ENCODE measurements at regions not wholly inside any gene's neighbourhood (a gene's known extent, or its start where the extent isn't known, plus 50 kb on each side); places are given as distances from the start of the nearest gene placed in this dataset.

DNA sequence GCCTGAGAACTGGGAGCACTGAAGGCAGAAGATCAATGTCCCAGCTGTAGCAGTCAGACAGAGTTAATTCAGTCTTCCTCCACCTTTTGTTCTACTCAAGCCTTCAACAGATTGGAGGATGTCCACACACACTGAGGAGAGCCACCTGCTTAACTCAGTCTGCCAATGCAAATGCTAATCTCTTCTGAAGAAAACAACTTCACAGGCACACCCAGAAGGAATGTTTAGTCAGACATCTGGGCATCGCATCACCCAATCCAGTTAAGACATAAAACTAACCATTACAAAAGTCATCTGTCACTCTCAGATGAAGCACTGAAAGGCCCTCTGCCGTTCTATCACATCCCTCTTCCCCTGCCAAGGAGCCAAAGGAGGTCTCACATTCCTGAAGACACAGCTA is 173.7 kb downstream of the CENPC start:
- Histone ChIP-seq H3K27me3 (ENCODE audit: control insufficient read depth, insufficient read depth, low read length) (no peaks in the 10 kb centered on the region), H3K79me2 (ENCODE audit: control insufficient read depth, insufficient read depth, low read length) (no peaks in the 10 kb centered on the region), H3K36me3 (ENCODE audit: control insufficient read depth, insufficient read depth, low read length) (no peaks in the 10 kb centered on the region), H3K4me3 (replicated peaks in 1 of 4; ENCODE audit: control extremely low read depth in 1 of 4, insufficient read depth in 1 of 4, low read depth in 3 of 4, low read length in 4 of 4) (no peak overlapping the region), H3K27ac (ENCODE audit: insufficient read depth, low read length) (no peak overlapping the region), H4K20me1 (ENCODE audit: control insufficient read depth, extremely low read depth, insufficient read depth, low read length) (no peaks in the 10 kb centered on the region), H3K9ac (ENCODE audit: insufficient read depth, low read length) (no peak overlapping the region), H3K4me1 (ENCODE audit: control insufficient read depth, extremely low read depth, insufficient read depth, low read length) (no peaks in the 10 kb centered on the region), H3K4me2 (ENCODE audit: extremely low read depth, insufficient read depth, low read length) (no peak overlapping the region), H2AFZ (ENCODE audit: low read length) (no peak overlapping the region), H3K9me3 (ENCODE audit: control insufficient read depth, insufficient read depth, low read depth, low read length) (no peaks in the 10 kb centered on the region)
- DNase-seq (ENCODE audit: low read depth in 2 of 2): no peak
- TF ChIP-seq, protein P1, sequence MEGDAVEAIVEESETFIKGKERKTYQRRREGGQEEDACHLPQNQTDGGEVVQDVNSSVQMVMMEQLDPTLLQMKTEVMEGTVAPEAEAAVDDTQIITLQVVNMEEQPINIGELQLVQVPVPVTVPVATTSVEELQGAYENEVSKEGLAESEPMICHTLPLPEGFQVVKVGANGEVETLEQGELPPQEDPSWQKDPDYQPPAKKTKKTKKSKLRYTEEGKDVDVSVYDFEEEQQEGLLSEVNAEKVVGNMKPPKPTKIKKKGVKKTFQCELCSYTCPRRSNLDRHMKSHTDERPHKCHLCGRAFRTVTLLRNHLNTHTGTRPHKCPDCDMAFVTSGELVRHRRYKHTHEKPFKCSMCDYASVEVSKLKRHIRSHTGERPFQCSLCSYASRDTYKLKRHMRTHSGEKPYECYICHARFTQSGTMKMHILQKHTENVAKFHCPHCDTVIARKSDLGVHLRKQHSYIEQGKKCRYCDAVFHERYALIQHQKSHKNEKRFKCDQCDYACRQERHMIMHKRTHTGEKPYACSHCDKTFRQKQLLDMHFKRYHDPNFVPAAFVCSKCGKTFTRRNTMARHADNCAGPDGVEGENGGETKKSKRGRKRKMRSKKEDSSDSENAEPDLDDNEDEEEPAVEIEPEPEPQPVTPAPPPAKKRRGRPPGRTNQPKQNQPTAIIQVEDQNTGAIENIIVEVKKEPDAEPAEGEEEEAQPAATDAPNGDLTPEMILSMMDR (conservative IDR thresholded peaks at IDR 0.05 in 1 of 2, IDR thresholded peaks at IDR 0.05 in 1 of 2; ENCODE audit: low read depth in 1 of 2, low read length in 2 of 2): no peak
- TF ChIP-seq EZH2 (IDR thresholded peaks at IDR 0.05; ENCODE audit: low read length, missing control alignments): no peak

DNA sequence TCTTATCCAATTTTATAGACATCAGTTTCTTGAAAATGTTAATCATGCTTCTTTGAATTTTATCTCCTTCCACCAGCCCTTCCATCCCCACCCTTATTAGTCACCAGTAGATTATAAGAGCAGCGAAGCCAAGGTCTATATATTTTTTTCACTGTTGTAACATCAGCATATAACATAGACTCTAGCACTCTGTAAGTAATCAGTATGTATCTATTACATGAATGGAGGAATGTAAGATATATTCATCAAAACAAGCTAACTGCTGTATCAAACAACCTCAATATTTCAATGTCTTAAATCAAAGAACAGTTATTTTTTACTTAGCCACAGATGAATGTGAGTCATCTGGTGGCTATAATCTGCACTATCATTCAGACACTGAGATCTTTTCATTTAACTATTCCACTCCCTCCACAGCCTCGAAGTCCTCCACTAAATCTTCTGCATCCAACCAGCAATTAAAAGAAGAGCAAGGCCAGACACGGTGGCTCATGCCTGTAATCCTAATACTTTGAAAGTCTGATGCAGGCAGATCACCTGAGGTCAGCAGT is 178.9 kb downstream of the CENPC start:
- H3K4me3 ChIP-seq (replicated peaks in 1 of 4; ENCODE audit: control extremely low read depth in 1 of 4, insufficient read depth in 1 of 4, low read depth in 3 of 4, low read length in 4 of 4): no peak overlapping the region
- H3K9ac ChIP-seq (ENCODE audit: insufficient read depth, low read length): no peak overlapping the region
- no peaks in the 10 kb centered on the region for H3K27me3 ChIP-seq (ENCODE audit: control insufficient read depth, insufficient read depth, low read length)
- no peaks in the 10 kb centered on the region for H3K4me1 ChIP-seq (ENCODE audit: control insufficient read depth, extremely low read depth, insufficient read depth, low read length)
- DNase-seq (ENCODE audit: low read depth in 2 of 2): peak in 1 of 2 donors; percentile 53
- no peaks in the 10 kb centered on the region for H3K79me2 ChIP-seq (ENCODE audit: control insufficient read depth, insufficient read depth, low read length)
- H4K20me1 ChIP-seq (ENCODE audit: control insufficient read depth, extremely low read depth, insufficient read depth, low read length): no peaks in the 10 kb centered on the region
- H3K9me3 ChIP-seq (ENCODE audit: control insufficient read depth, insufficient read depth, low read depth, low read length): no peaks in the 10 kb centered on the region
- H3K36me3 ChIP-seq (ENCODE audit: control insufficient read depth, insufficient read depth, low read length): no peaks in the 10 kb centered on the region
- no peak overlapping the region for H3K27ac ChIP-seq (ENCODE audit: insufficient read depth, low read length)
- TF ChIP-seq, protein P1 (conservative IDR thresholded peaks at IDR 0.05 in 1 of 2, IDR thresholded peaks at IDR 0.05 in 1 of 2; ENCODE audit: low read depth in 1 of 2, low read length in 2 of 2): no peak
- TF ChIP-seq EZH2 (IDR thresholded peaks at IDR 0.05; ENCODE audit: low read length, missing control alignments): no peak
- H3K4me2 ChIP-seq (ENCODE audit: extremely low read depth, insufficient read depth, low read length): no peak overlapping the region
- no peak overlapping the region for H2AFZ ChIP-seq (ENCODE audit: low read length)

DNA sequence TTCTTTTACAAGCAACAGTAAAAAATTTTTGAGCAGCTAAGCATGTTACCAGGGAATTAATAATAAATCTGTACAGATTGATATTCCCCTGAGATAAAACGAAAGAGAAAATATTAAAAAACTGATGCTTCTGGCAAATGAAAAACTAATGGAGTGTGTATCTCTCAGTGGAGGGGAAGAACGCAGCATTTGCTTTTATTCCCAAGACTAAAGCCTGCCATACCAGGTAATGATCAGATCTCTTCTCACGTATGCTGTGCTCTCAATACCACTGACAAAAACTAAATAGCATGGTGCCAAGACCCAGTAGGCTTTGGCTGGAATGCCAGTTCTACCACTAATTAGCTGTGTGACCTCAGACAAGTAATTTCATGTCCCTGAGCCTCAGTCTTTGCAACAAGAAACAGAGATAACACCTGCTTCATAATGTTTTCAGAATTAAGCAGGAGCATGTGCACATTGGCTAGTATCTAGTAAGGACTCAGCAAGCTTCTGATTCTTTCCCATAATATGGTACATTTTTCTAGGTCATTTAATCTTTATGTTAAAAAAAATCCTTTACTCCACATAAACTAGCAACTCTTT is 179.6 kb downstream of the CENPC start:
- H3K27ac ChIP-seq (ENCODE audit: insufficient read depth, low read length): no peak overlapping the region
- no peak overlapping the region for H2AFZ ChIP-seq (ENCODE audit: low read length)
- no peaks in the 10 kb centered on the region for H3K36me3 ChIP-seq (ENCODE audit: control insufficient read depth, insufficient read depth, low read length)
- TF ChIP-seq EZH2 (IDR thresholded peaks at IDR 0.05; ENCODE audit: low read length, missing control alignments): no peak
- TF ChIP-seq, protein P1 (conservative IDR thresholded peaks at IDR 0.05 in 1 of 2, IDR thresholded peaks at IDR 0.05 in 1 of 2; ENCODE audit: low read depth in 1 of 2, low read length in 2 of 2): no peak
- H3K9me3 ChIP-seq (ENCODE audit: control insufficient read depth, insufficient read depth, low read depth, low read length): no peaks in the 10 kb centered on the region
- no peaks in the 10 kb centered on the region for H3K79me2 ChIP-seq (ENCODE audit: control insufficient read depth, insufficient read depth, low read length)
- no peak overlapping the region for H3K4me2 ChIP-seq (ENCODE audit: extremely low read depth, insufficient read depth, low read length)
- no peak overlapping the region for H3K9ac ChIP-seq (ENCODE audit: insufficient read depth, low read length)
- H3K27me3 ChIP-seq (ENCODE audit: control insufficient read depth, insufficient read depth, low read length): no peaks in the 10 kb centered on the region
- no peak for DNase-seq (ENCODE audit: low read depth in 2 of 2)
- H4K20me1 ChIP-seq (ENCODE audit: control insufficient read depth, extremely low read depth, insufficient read depth, low read length): no peaks in the 10 kb centered on the region
- H3K4me1 ChIP-seq (ENCODE audit: control insufficient read depth, extremely low read depth, insufficient read depth, low read length): no peaks in the 10 kb centered on the region
- no peak overlapping the region for H3K4me3 ChIP-seq (replicated peaks in 1 of 4; ENCODE audit: control extremely low read depth in 1 of 4, insufficient read depth in 1 of 4, low read depth in 3 of 4, low read length in 4 of 4)
